Right lobe of liver (tissue), 6 donors: ENCODE measurements at regions not wholly inside any gene's neighbourhood (a gene's known extent, or its start where the extent isn't known, plus 50 kb on each side); places are given as distances from the start of the nearest gene placed in this dataset.

Experiments
- ATAC-seq, 4 donors: fragments of 200-7000 bp; cut with Tn5 transposase; one replicate each; pipeline ENCODE4 v1.9.1; 2020; ENCODE audit warnings: mild to moderate bottlenecking in 4 of 4, moderate library complexity in 4 of 4
- DNase-seq, 3 donors: peaks; one replicate each; pipeline ENCODE4 v3.0.0-alpha.2; 2020
- H3K27ac ChIP-seq, 3 donors: fragments of 200-600 bp; one replicate each; pipeline ENCODE4 v1.8.0; 2022
- H3K27me3 ChIP-seq, 2 donors: fragments of 200-600 bp; one replicate each; pipeline ENCODE4 v1.8.0; 2022
- H3K36me3 ChIP-seq, 4 donors: fragments of 200-600 bp; sonication (generic) in 1 of 4; one replicate each; pipeline versions ENCODE4 v1.5.1 to v1.8.0; 2017 to 2022; ENCODE audit warnings: control low read depth in 1 of 4
- H3K4me1 ChIP-seq, 4 donors: fragments of 200-600 bp; sonication (generic) in 1 of 4; one replicate each; pipeline versions ENCODE4 v1.5.1 to v1.8.0; 2017 to 2022; ENCODE audit warnings: control low read depth in 1 of 4
- H3K4me3 ChIP-seq, 3 donors: fragments of 200-600 bp; one replicate each; pipeline ENCODE4 v1.8.0; 2022
- H3K9me3 ChIP-seq, 4 donors: fragments of 200-600 bp; sonication (generic) in 1 of 4; one replicate each; pipeline versions ENCODE4 v1.5.1 to v1.8.0; 2017 to 2022; ENCODE audit warnings: control low read depth in 1 of 4
- CTCF ChIP-seq, 4 donors: fragments of 200-600 bp in 3 of 4; fragments of 450-650 bp in 1 of 4; IDR thresholded peaks; one replicate each; pipeline versions ENCODE4 v1.5.1 to v1.8.0; 2016 to 2022; ENCODE audit warnings: antibody characterized with exemption in 4 of 4, mild to moderate bottlenecking in 2 of 4
- POLR2A ChIP-seq: fragments of 450-650 bp; IDR thresholded peaks from one replicate; pipeline ENCODE4 v1.6.1; 2017; ENCODE audit warnings: antibody characterized with exemption, mild to moderate bottlenecking
- WGBS: methylation state at CpG from one replicate; pipeline ENCODE4 v1.1.6; 2018; ENCODE audit warnings: low coverage, low lambda C conversion rate; ENCODE audit not compliant: insufficient coverage; ENCODE audit errors: missing lambda C conversion rate; 5-methylcytosine and 5-hydroxymethylcytosine counted together
- intact Hi-C, 2 donors: fragments of 100-400 bp; cut with DNase I; formaldehyde crosslinking; loops; one replicate each; pipeline versions ENCODE4 v1.11.2 to v1.14.1; 2022
- donor health status: DM: no; HTN: yes; CAD: no.
- donor health status: DM: no; HTN: no; CAD: no.
- donor health status: DM: no; HTN: no; CAD: no.
- donor health status: DM: no; HTN: yes; CAD: no.
- donor health status: DM: no; HTN: yes; CAD: no.

- Histone ChIP-seq H3K36me3 (no peaks in the 10 kb centered on the region), H3K27me3 (no peaks in the 10 kb centered on the region), H3K4me3 (no peak overlapping the region), H3K9me3 (no peaks in the 10 kb centered on the region), H3K4me1 (no peaks in the 10 kb centered on the region), H3K27ac (no peak overlapping the region)
- ATAC-seq: no peak
- intact Hi-C loops: no loop called here
- no peak for DNase-seq
- TF ChIP-seq POLR2A (no peak), CTCF (IDR thresholded peaks at IDR 0.05) (no peak)
Observed at GRCh38 chr6:68445926-68446325, 189.2 kb upstream of the ADGRB3 start.

GRCh38 chr6:68443704-68444103 lies 191.4 kb upstream of the ADGRB3 start:
- Histone ChIP-seq H3K36me3 (no peaks in the 10 kb centered on the region), H3K27me3 (no peaks in the 10 kb centered on the region), H3K4me1 (no peaks in the 10 kb centered on the region), H3K9me3 (no peaks in the 10 kb centered on the region), H3K27ac (no peak overlapping the region), H3K4me3 (no peak overlapping the region)
- intact Hi-C loops: no loop called here
- TF ChIP-seq POLR2A: no peak
- no peak for TF ChIP-seq CTCF (IDR thresholded peaks at IDR 0.05)
- no peak for ATAC-seq
- no peak for DNase-seq

GRCh38 chr6:68427630-68428029 lies 207.5 kb upstream of the ADGRB3 start:
- no peaks in the 10 kb centered on the region for H3K27me3 ChIP-seq
- DNase-seq (no peak), ATAC-seq (no peak)
- H3K4me3 ChIP-seq: no peak overlapping the region
- H3K27ac ChIP-seq: no peak overlapping the region
- TF ChIP-seq CTCF (IDR thresholded peaks at IDR 0.05): no peak
- H3K9me3 ChIP-seq: no peaks in the 10 kb centered on the region
- no peaks in the 10 kb centered on the region for H3K36me3 ChIP-seq
- intact Hi-C loops: no loop called here
- no peaks in the 10 kb centered on the region for H3K4me1 ChIP-seq

- TF ChIP-seq POLR2A: no peak
- TF ChIP-seq CTCF (IDR thresholded peaks at IDR 0.05): no peak
- no peak for ATAC-seq
- no peak overlapping the region for H3K4me3 ChIP-seq
- intact Hi-C loops: no loop called here
- no peaks in the 10 kb centered on the region for H3K36me3 ChIP-seq
- DNase-seq: no peak
- WGBS: 43% methylated on average over 2 of the region's 2 CpGs
- no peaks in the 10 kb centered on the region for H3K9me3 ChIP-seq
- H3K4me1 ChIP-seq: no peaks in the 10 kb centered on the region
- H3K27ac ChIP-seq: no peak overlapping the region
- H3K27me3 ChIP-seq: no peaks in the 10 kb centered on the region
Observed at GRCh38 chr6:68410021-68410420, 225.1 kb upstream of the ADGRB3 start.

- intact Hi-C loops: no loop called here
Observed at GRCh38 chr6:68400396-68400795, 234.7 kb upstream of the ADGRB3 start.

More at GRCh38 chr6:68400396-68400795, 234.7 kb upstream of the ADGRB3 start:
- Histone ChIP-seq H3K27me3 (no peaks in the 10 kb centered on the region), H3K27ac (no peak overlapping the region), H3K4me1 (no peaks in the 10 kb centered on the region), H3K9me3 (no peaks in the 10 kb centered on the region), H3K4me3 (no peak overlapping the region), H3K36me3 (no peaks in the 10 kb centered on the region)
- DNase-seq (no peak), ATAC-seq (no peak)
- no peak for TF ChIP-seq CTCF (IDR thresholded peaks at IDR 0.05)
- no peak for TF ChIP-seq POLR2A
- WGBS: no CpG with 5 or more reads among the region's 2 CpGs
